NCI-H2081 (cell line): ENCODE measurements at regions not wholly inside any gene's neighbourhood (a gene's known extent, or its start where the extent isn't known, plus 50 kb on each side); places are given as distances from the start of the nearest gene placed in this dataset.

ENCODE experiments used
- DNase-seq, 2 experiments: peaks; one replicate each; lab custom pipeline; 2025; lab: John Stamatoyannopoulos, UW

- no peak for DNase-seq
Observed at GRCh38 chr1:72937905-72938304, 655.6 kb upstream of the NEGR1 start.

GRCh38 chr1:72936942-72937341, 654.6 kb upstream of the NEGR1 start:
- no peak for DNase-seq

- no peak for DNase-seq
Observed at GRCh38 chr1:72936151-72936740, 653.9 kb upstream of the NEGR1 start.

- no peak for DNase-seq
Observed at GRCh38 chr1:72932025-72932424, 649.7 kb upstream of the NEGR1 start.

- no peak for DNase-seq
Observed at GRCh38 chr1:72930528-72930927, 648.2 kb upstream of the NEGR1 start.

GRCh38 chr1:72918940-72919339, 636.6 kb upstream of the NEGR1 start:
- no peak for DNase-seq

GRCh38 chr1:72917920-72918319, 635.6 kb upstream of the NEGR1 start:
- no peak for DNase-seq

GRCh38 chr1:72915581-72915980, 633.2 kb upstream of the NEGR1 start:
- peak in 1 of 2 experiments; percentile 14 for DNase-seq

GRCh38 chr1:72911656-72912055, 629.3 kb upstream of the NEGR1 start:
- DNase-seq: peak in 1 of 2 experiments; percentile 2

GRCh38 chr1:72896256-72896655, 613.9 kb upstream of the NEGR1 start:
- no peak for DNase-seq

- DNase-seq: no peak
Observed at GRCh38 chr1:72892461-72892860, 610.1 kb upstream of the NEGR1 start.

- no peak for DNase-seq
Observed at GRCh38 chr1:72891976-72892375, 609.6 kb upstream of the NEGR1 start.

- peak in 1 of 2 experiments; percentile 30 for DNase-seq
Observed at GRCh38 chr1:72885841-72886240, 603.5 kb upstream of the NEGR1 start.

GRCh38 chr1:72885017-72885416, 602.7 kb upstream of the NEGR1 start:
- DNase-seq: no peak

- DNase-seq: no peak
Observed at GRCh38 chr1:72869873-72870272, 587.5 kb upstream of the NEGR1 start.

GRCh38 chr1:72869441-72869840, 587.1 kb upstream of the NEGR1 start:
- no peak for DNase-seq

- DNase-seq: no peak
Observed at GRCh38 chr1:72851597-72851996, 569.3 kb upstream of the NEGR1 start.

GRCh38 chr1:72848997-72849396, 566.7 kb upstream of the NEGR1 start:
- DNase-seq: no peak

- DNase-seq: no peak
Observed at GRCh38 chr1:72847651-72848050, 565.3 kb upstream of the NEGR1 start.

GRCh38 chr1:72846476-72847278, 564.3 kb upstream of the NEGR1 start:
- DNase-seq: no peak

- no peak for DNase-seq
Observed at GRCh38 chr1:72845981-72846380, 563.6 kb upstream of the NEGR1 start.

GRCh38 chr1:72845381-72845780, 563.0 kb upstream of the NEGR1 start:
- peak in 1 of 2 experiments; percentile 14 for DNase-seq

- DNase-seq: no peak
Observed at GRCh38 chr1:72837781-72838180, 555.4 kb upstream of the NEGR1 start.
